ENCODE measurements at regions not wholly inside any gene's neighbourhood (a gene's known extent, or its start where the extent isn't known, plus 50 kb on each side); places are given as distances from the start of the nearest gene placed in this dataset.

DNA sequence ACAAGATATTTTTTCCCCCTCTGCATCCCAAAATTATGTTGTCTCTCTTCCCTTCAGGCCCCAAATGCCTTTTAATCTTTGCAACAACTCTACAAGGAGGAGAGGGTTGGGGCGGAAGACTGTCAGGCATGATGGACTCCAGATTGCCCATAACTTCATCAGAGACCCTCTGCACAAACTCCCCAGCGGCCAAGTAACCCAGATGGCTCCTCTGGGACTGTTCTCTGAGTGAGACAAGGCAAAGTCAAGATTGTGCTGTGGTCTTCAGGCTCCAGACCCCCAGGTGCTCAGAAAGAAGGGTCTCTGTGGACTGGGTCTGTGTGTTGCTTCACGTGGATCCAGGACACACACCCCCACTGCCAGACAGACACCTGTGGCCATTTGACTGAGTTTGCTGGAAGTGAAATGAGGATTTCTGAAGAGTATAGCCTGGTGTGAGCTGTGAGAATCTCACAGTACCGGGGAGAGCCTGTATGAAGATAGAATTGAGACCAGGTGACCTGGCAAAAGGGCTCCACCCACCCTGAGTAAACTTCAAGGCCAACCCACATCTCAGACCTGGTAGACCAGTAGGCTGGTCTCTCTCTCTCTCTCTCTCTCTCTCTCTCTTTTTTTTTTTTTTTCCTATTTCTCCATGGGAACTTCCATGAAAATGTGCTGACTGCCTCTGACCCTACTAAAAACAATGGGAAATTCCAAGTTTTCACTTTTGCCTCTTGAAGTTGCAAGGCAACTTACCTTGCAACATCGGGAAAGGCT, 354.1 kb downstream of the SOX9 start:
- Histone ChIP-seq H3K4me3 (no peak overlapping the region), H3K9me3 (no peaks in the 10 kb centered on the region), H3K4me1 (no peaks in the 10 kb centered on the region), H3K36me3 (ENCODE audit: low read depth, missing control alignments) (no peaks in the 10 kb centered on the region), H3K27ac (no peak overlapping the region), H3K27me3 (no peaks in the 10 kb centered on the region)
- intact Hi-C loops (cut with DNase I; ENCODE audit: low total_unique reads): no loop called here
- 85 to 86% methylated on average over 5 of the region's 5 CpGs for WGBS, 2 donors
- DNase-seq: no peak
- no peak for TF ChIP-seq POLR2A (IDR thresholded peaks at IDR 0.05)
- TF ChIP-seq, protein P1, sequence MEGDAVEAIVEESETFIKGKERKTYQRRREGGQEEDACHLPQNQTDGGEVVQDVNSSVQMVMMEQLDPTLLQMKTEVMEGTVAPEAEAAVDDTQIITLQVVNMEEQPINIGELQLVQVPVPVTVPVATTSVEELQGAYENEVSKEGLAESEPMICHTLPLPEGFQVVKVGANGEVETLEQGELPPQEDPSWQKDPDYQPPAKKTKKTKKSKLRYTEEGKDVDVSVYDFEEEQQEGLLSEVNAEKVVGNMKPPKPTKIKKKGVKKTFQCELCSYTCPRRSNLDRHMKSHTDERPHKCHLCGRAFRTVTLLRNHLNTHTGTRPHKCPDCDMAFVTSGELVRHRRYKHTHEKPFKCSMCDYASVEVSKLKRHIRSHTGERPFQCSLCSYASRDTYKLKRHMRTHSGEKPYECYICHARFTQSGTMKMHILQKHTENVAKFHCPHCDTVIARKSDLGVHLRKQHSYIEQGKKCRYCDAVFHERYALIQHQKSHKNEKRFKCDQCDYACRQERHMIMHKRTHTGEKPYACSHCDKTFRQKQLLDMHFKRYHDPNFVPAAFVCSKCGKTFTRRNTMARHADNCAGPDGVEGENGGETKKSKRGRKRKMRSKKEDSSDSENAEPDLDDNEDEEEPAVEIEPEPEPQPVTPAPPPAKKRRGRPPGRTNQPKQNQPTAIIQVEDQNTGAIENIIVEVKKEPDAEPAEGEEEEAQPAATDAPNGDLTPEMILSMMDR (IDR thresholded peaks at IDR 0.05): no peak

DNA sequence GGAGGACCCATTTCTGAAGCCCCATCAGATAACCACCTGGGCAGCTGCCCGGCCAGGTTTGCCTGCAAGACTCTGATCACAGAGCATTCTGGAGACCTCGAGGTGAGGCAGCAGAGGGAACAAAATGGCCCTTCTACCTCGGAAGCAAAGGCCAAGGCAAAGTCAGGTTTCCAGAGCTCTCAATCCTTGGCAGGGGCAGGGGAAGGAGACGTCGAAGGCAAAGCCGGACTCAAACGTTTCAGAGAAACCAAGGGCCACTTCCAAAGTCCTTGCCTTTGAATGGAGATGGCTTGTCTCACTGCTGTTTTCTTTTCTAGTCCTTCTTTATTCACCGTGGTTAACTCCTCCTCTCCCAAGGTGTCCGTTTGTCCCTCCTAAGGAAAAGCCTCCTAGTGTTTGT, 355.3 kb downstream of the SOX9 start:
- H3K36me3 ChIP-seq (ENCODE audit: low read depth, missing control alignments): no peaks in the 10 kb centered on the region
- no peaks in the 10 kb centered on the region for H3K9me3 ChIP-seq
- H3K27me3 ChIP-seq: no peaks in the 10 kb centered on the region
- intact Hi-C loops (cut with DNase I; ENCODE audit: low total_unique reads): no loop called here
- no peak for DNase-seq
- 63 to 69% methylated on average over 9 of the region's 9 CpGs for whole genome bisulfite sequencing, 2 donors
- H3K27ac ChIP-seq: no peak overlapping the region
- no peaks in the 10 kb centered on the region for H3K4me1 ChIP-seq
- H3K4me3 ChIP-seq: no peak overlapping the region
- TF ChIP-seq, protein P1 (IDR thresholded peaks at IDR 0.05): no peak
- no peak for TF ChIP-seq POLR2A (IDR thresholded peaks at IDR 0.05)

DNA sequence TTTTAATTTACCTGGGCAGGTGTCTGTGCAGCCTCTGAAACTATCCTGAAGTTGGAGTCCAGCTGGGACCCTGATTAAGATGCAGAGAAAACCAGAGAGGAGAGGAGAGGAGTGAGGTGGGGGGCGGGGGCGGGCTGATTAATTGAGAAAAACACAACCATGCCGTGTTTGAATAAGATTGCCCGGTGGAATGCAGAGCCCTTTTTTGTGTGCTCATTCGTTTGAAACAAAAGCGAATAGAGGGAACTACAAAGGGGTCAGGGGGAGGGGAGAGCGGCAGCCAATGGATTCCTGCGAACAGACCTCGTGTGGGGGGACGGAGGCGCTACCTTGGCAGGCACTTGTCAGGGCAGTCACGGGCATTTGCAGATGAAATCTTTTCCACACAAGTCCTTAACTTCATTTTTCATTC, 355.8 kb downstream of the SOX9 start:
- TF ChIP-seq, protein P1 (IDR thresholded peaks at IDR 0.05): no peak
- no peak for TF ChIP-seq POLR2A (IDR thresholded peaks at IDR 0.05)
- intact Hi-C loops (cut with DNase I; ENCODE audit: low total_unique reads): no loop called here
- H3K9me3 ChIP-seq: no peaks in the 10 kb centered on the region
- H3K27me3 ChIP-seq: no peaks in the 10 kb centered on the region
- no peaks in the 10 kb centered on the region for H3K36me3 ChIP-seq (ENCODE audit: low read depth, missing control alignments)
- 56% methylated on average over 12 of the region's 12 CpGs for WGBS, 2 donors
- H3K4me3 ChIP-seq: no peak overlapping the region
- no peaks in the 10 kb centered on the region for H3K4me1 ChIP-seq
- DNase-seq: no peak
- H3K27ac ChIP-seq: no peak overlapping the region

DNA sequence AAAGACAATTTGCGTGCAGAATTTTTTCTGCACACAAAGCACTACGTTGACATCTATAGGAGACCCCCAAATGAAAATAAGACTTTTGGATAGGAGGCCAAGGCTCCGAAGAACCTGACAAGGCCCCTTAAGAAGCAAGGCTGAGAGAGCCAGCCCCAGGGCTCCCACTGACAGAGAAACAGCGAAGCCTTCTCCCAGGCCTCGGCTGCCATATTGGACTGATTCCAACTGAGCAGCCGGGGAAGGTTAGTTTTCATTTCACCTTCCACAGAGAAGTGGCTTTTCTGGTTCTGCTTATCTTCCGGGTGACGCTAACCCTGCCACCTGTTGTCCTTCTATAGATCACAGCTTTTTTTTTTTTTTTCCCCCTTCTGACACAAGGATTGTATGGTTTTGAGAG, 356.7 kb downstream of the SOX9 start:
- Histone ChIP-seq H3K36me3 (ENCODE audit: low read depth, missing control alignments) (no peaks in the 10 kb centered on the region), H3K27ac (no peak overlapping the region), H3K9me3 (no peaks in the 10 kb centered on the region), H3K4me3 (no peak overlapping the region), H3K4me1 (no peaks in the 10 kb centered on the region), H3K27me3 (no peaks in the 10 kb centered on the region)
- TF ChIP-seq, protein P1 (IDR thresholded peaks at IDR 0.05): no peak
- TF ChIP-seq POLR2A (IDR thresholded peaks at IDR 0.05): no peak
- WGBS, 2 donors: 70 to 73% methylated on average over 8 of the region's 8 CpGs
- no peak for DNase-seq
- intact Hi-C loops (cut with DNase I; ENCODE audit: low total_unique reads): no loop called here

DNA sequence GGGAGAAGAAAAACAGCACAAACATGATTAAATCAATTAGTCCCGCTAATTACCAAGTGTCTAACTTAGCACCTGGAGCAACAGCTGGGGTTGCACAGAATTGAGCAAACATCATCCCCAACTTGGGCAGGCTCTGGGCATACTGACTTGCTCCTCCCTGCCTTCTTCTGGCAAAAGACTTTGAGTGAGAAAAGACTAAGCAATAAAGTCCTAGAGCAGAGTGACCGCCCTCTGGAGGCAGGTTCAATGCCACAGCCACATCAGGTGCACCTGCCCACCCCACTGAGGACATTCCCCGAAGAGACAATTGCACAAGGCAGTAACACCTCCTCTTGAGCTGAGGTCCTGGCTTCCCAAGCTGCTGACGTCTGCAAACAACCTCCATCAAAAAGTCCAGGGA, 358.3 kb downstream of the SOX9 start:
- no peak for DNase-seq
- no peaks in the 10 kb centered on the region for H3K4me1 ChIP-seq
- H3K27ac ChIP-seq: no peak overlapping the region
- no peaks in the 10 kb centered on the region for H3K36me3 ChIP-seq (ENCODE audit: low read depth, missing control alignments)
- H3K4me3 ChIP-seq: no peak overlapping the region
- H3K27me3 ChIP-seq: no peaks in the 10 kb centered on the region
- no peak for TF ChIP-seq POLR2A (IDR thresholded peaks at IDR 0.05)
- TF ChIP-seq, protein P1 (IDR thresholded peaks at IDR 0.05): no peak
- WGBS, 2 donors: 92% methylated on average over 4 of the region's 4 CpGs
- no peaks in the 10 kb centered on the region for H3K9me3 ChIP-seq
- intact Hi-C loops (cut with DNase I; ENCODE audit: low total_unique reads): no loop called here

All from testis (tissue), 2 donors.